Duodenal mucosa (tissue), 2 donors: ENCODE measurements at regions not wholly inside any gene's neighbourhood (a gene's known extent, or its start where the extent isn't known, plus 50 kb on each side); places are given as distances from the start of the nearest gene placed in this dataset.

Source experiments
- H3K27ac ChIP-seq: one replicate; pipeline ENCODE4 v1.7.0; 2013; ENCODE audit warnings: low read depth, low read length
- H3K27me3 ChIP-seq, 2 donors: one replicate each; pipeline ENCODE4 v1.7.0; 2013; ENCODE audit warnings: low read length in 2 of 2, control low read depth in 1 of 2; ENCODE audit not compliant: insufficient read depth in 2 of 2, control insufficient read depth in 1 of 2
- H3K36me3 ChIP-seq, 2 donors: one replicate each; pipeline ENCODE4 v1.7.0; 2013; ENCODE audit warnings: low read length in 2 of 2, control low read depth in 1 of 2; ENCODE audit not compliant: insufficient read depth in 2 of 2, control insufficient read depth in 1 of 2
- H3K4me1 ChIP-seq, 2 donors: one replicate each; pipeline ENCODE4 v1.7.0; 2013; ENCODE audit warnings: low read length in 2 of 2, control low read depth in 1 of 2; ENCODE audit not compliant: insufficient read depth in 2 of 2, control insufficient read depth in 1 of 2
- H3K4me3 ChIP-seq, 2 donors: one replicate each; pipeline ENCODE4 v1.7.0; 2013; ENCODE audit warnings: low read length in 2 of 2, low read depth in 1 of 2
- H3K9ac ChIP-seq, 2 donors: one replicate each; pipeline ENCODE4 v1.7.0; 2013; ENCODE audit warnings: low read length in 2 of 2, low read depth in 1 of 2
- H3K9me3 ChIP-seq, 2 donors: one replicate each; pipeline ENCODE4 v1.7.0; 2013; ENCODE audit warnings: low read length in 2 of 2, control low read depth in 1 of 2; ENCODE audit not compliant: control insufficient read depth in 1 of 2

- Histone ChIP-seq H3K36me3 (no peaks in the 10 kb centered on the region), H3K4me1 (no peaks in the 10 kb centered on the region), H3K9me3 (peaks cover 8 to 16% of the 10 kb centered on the region in 2 donors), H3K27me3 (no peaks in the 10 kb centered on the region), H3K27ac (no peak overlapping the region), H3K9ac (no peak overlapping the region), H3K4me3 (no peak overlapping the region)
These were observed 218.9 kb upstream of the NCAM2 start for GRCh38 chr21:20779321-20779720.

- no peak overlapping the region for H3K4me3 ChIP-seq
- no peaks in the 10 kb centered on the region for H3K27me3 ChIP-seq
- peaks cover 7 to 17% of the 10 kb centered on the region in 2 donors for H3K9me3 ChIP-seq
- no peaks in the 10 kb centered on the region for H3K36me3 ChIP-seq
- H3K27ac ChIP-seq = no peak overlapping the region
- no peaks in the 10 kb centered on the region for H3K4me1 ChIP-seq
- no peak overlapping the region for H3K9ac ChIP-seq
These were observed 214.6 kb upstream of the NCAM2 start for GRCh38 chr21:20783611-20784010.

GRCh38 chr21:20789729-20790500 lies 208.3 kb upstream of the NCAM2 start:
- Histone ChIP-seq H3K27me3 (no peaks in the 10 kb centered on the region), H3K9ac (no peak overlapping the region), H3K36me3 (no peaks in the 10 kb centered on the region), H3K4me1 (no peaks in the 10 kb centered on the region), H3K27ac (no peak overlapping the region), H3K9me3 (peaks cover 9 to 20% of the 10 kb centered on the region in 2 donors), H3K4me3 (no peak overlapping the region)

GRCh38 chr21:20800106-20800505 lies 198.1 kb upstream of the NCAM2 start:
- Histone ChIP-seq H3K27me3 (no peaks in the 10 kb centered on the region), H3K36me3 (no peaks in the 10 kb centered on the region), H3K27ac (no peak overlapping the region), H3K9ac (no peak overlapping the region), H3K9me3 (peaks cover 3% of the 10 kb centered on the region in 2 donors), H3K4me3 (no peak overlapping the region), H3K4me1 (no peaks in the 10 kb centered on the region)

GRCh38 chr21:20802201-20802600 lies 196.0 kb upstream of the NCAM2 start:
- H3K4me3 ChIP-seq = no peak overlapping the region
- H3K4me1 ChIP-seq = no peaks in the 10 kb centered on the region
- no peak overlapping the region for H3K9ac ChIP-seq

GRCh38 chr21:20802631-20803260 lies 195.5 kb upstream of the NCAM2 start:
- no peak overlapping the region for H3K9ac ChIP-seq
- no peaks in the 10 kb centered on the region for H3K27me3 ChIP-seq
- no peak overlapping the region for H3K4me3 ChIP-seq
- H3K36me3 ChIP-seq = no peaks in the 10 kb centered on the region
- peaks cover 3 to 6% of the 10 kb centered on the region in 2 donors for H3K9me3 ChIP-seq
- H3K4me1 ChIP-seq = no peaks in the 10 kb centered on the region
- no peak overlapping the region for H3K27ac ChIP-seq

More at GRCh38 chr21:20802201-20802600, 196.0 kb upstream of the NCAM2 start:
- no peak overlapping the region for H3K27ac ChIP-seq
- H3K27me3 ChIP-seq = no peaks in the 10 kb centered on the region
- no peaks in the 10 kb centered on the region for H3K36me3 ChIP-seq
- H3K9me3 ChIP-seq = peaks cover 3 to 6% of the 10 kb centered on the region in 2 donors

- Histone ChIP-seq H3K36me3 (no peaks in the 10 kb centered on the region), H3K27me3 (no peaks in the 10 kb centered on the region), H3K9ac (no peak overlapping the region), H3K4me3 (no peak overlapping the region), H3K9me3 (peaks cover 14 to 24% of the 10 kb centered on the region in 2 donors), H3K27ac (no peak overlapping the region), H3K4me1 (no peaks in the 10 kb centered on the region)
These were observed 186.5 kb upstream of the NCAM2 start for GRCh38 chr21:20811702-20812101.

GRCh38 chr21:20814090-20814489 lies 184.1 kb upstream of the NCAM2 start:
- Histone ChIP-seq H3K4me3 (no peak overlapping the region), H3K36me3 (no peaks in the 10 kb centered on the region), H3K27ac (no peak overlapping the region), H3K9me3 (peaks cover 18 to 19% of the 10 kb centered on the region in 2 donors), H3K9ac (no peak overlapping the region), H3K27me3 (no peaks in the 10 kb centered on the region), H3K4me1 (no peaks in the 10 kb centered on the region)

GRCh38 chr21:20822666-20823065 lies 175.5 kb upstream of the NCAM2 start:
- Histone ChIP-seq H3K27me3 (no peaks in the 10 kb centered on the region), H3K9me3 (peaks cover 9 to 11% of the 10 kb centered on the region in 2 donors), H3K36me3 (no peaks in the 10 kb centered on the region), H3K27ac (no peak overlapping the region), H3K4me3 (no peak overlapping the region), H3K4me1 (no peaks in the 10 kb centered on the region), H3K9ac (no peak overlapping the region)

GRCh38 chr21:20852866-20853265 lies 145.3 kb upstream of the NCAM2 start:
- H3K9ac ChIP-seq = no peak overlapping the region
- H3K4me1 ChIP-seq = no peaks in the 10 kb centered on the region
- H3K27ac ChIP-seq = no peak overlapping the region
- no peaks in the 10 kb centered on the region for H3K27me3 ChIP-seq
- no peak overlapping the region for H3K4me3 ChIP-seq
- peaks cover 3 to 30% of the 10 kb centered on the region in 2 donors for H3K9me3 ChIP-seq
- H3K36me3 ChIP-seq = no peaks in the 10 kb centered on the region
